Muscle of leg (tissue), 3 donors: ENCODE measurements at regions not wholly inside any gene's neighbourhood (a gene's known extent, or its start where the extent isn't known, plus 50 kb on each side); places are given as distances from the start of the nearest gene placed in this dataset.
"Not testable (repeated sequence)": the region's sequence is repeated elsewhere in the genome, so short reads cannot be mapped to it uniquely, and the experiment has no call there.

Experiments used
- DNase-seq: peaks from one replicate; pipeline ENCODE4 v3.0.0; 2013
- H3K27ac ChIP-seq: one replicate; pipeline ENCODE4 v1.5.1; 2013; ENCODE audit warnings: mild to moderate bottlenecking, low read length, control low read depth
- H3K27me3 ChIP-seq: one replicate; pipeline ENCODE4 v1.6.1; 2013; ENCODE audit warnings: low read length; ENCODE audit not compliant: control insufficient read depth, insufficient read depth
- H3K36me3 ChIP-seq: one replicate; pipeline ENCODE4 v1.6.1; 2013; ENCODE audit warnings: low read length; ENCODE audit not compliant: control insufficient read depth, insufficient read depth
- H3K4me1 ChIP-seq: one replicate; pipeline ENCODE4 v1.6.1; 2013; ENCODE audit warnings: low read length; ENCODE audit not compliant: control insufficient read depth, insufficient read depth
- H3K4me3 ChIP-seq: one replicate; pipeline ENCODE4 v1.5.1; 2013; ENCODE audit warnings: low read length, control low read depth
- H3K9me3 ChIP-seq: replicated peaks from 2 replicates; pipeline ENCODE4 v1.6.1; 2013; ENCODE audit warnings: low read depth, low read length; ENCODE audit not compliant: control insufficient read depth
- WGBS: methylation state at CpG from one replicate; pipeline ENCODE4 v1.1.5; 2013; ENCODE audit warnings: missing lambda C conversion rate; ENCODE audit not compliant: insufficient coverage; 5-methylcytosine and 5-hydroxymethylcytosine counted together

- H3K9me3 ChIP-seq: no peaks in the 10 kb centered on the region
- H3K27ac ChIP-seq: no peak overlapping the region
- DNase-seq: no peak
- WGBS: no CpG with 5 or more reads among the region's 1 CpG
- no peaks in the 10 kb centered on the region for H3K36me3 ChIP-seq
- no peak overlapping the region for H3K4me3 ChIP-seq
- no peaks in the 10 kb centered on the region for H3K27me3 ChIP-seq
- no peaks in the 10 kb centered on the region for H3K4me1 ChIP-seq
These were observed 209.3 kb upstream of the PKN2 start for GRCh38 chr1:88474555-88475304.

DNA sequence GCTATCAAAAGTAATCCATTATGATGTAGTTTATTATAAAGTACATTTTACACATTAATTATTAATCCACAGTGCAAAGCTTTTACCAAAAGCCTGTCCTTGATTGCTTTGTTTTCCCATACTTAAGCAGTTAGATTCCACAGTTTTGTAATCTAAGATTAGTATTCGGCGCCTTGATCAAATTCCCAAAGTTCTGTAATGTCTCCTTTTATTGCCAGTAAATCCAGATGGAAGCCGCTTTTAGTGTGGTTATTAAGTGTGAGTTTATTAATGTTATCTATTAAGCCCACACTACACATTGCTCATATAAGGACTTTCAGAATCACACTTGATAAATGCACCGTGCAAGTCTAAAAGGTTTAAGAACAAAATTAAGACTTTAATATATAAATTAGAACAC, 199.2 kb upstream of the PKN2 start:
- DNase-seq: no peak
- WGBS: no CpG with 5 or more reads among the region's 4 CpGs
- Histone ChIP-seq H3K4me1 (no peaks in the 10 kb centered on the region), H3K9me3 (no peaks in the 10 kb centered on the region), H3K27me3 (no peaks in the 10 kb centered on the region), H3K4me3 (no peak overlapping the region), H3K27ac (no peak overlapping the region), H3K36me3 (no peaks in the 10 kb centered on the region)

GRCh38 chr1:88488237-88488636, 195.8 kb upstream of the PKN2 start:
- no peak for DNase-seq
- H3K27me3 ChIP-seq: no peaks in the 10 kb centered on the region
- H3K4me1 ChIP-seq: no peaks in the 10 kb centered on the region
- H3K27ac ChIP-seq: no peak overlapping the region
- H3K9me3 ChIP-seq: no peaks in the 10 kb centered on the region
- no peaks in the 10 kb centered on the region for H3K36me3 ChIP-seq
- WGBS: no CpG with 5 or more reads among the region's 4 CpGs
- no peak overlapping the region for H3K4me3 ChIP-seq

GRCh38 chr1:88490676-88491075, 193.4 kb upstream of the PKN2 start:
- no CpG with 5 or more reads among the region's 2 CpGs for WGBS
- no peaks in the 10 kb centered on the region for H3K4me1 ChIP-seq
- no peaks in the 10 kb centered on the region for H3K36me3 ChIP-seq
- no peaks in the 10 kb centered on the region for H3K27me3 ChIP-seq
- DNase-seq: no peak
- no peaks in the 10 kb centered on the region for H3K9me3 ChIP-seq
- no peak overlapping the region for H3K4me3 ChIP-seq
- H3K27ac ChIP-seq: no peak overlapping the region

DNA sequence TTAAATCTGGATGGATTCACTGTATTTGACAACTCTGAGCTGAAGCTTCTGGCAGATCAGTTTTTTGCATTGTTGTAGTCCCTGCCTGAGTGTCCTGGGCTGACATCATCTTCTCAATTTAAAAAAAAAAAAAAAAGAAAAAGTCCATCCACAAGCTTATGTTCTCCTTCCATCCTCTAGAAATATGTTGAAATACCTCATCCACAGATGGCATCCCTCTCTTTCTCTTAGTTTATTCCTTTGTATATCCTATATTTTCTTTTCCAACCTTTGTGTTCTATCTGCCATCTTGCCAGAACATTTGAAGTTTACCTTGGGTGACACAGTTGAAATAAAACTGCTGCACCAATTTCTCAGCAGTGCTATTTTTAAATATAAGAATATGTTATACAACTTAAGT, 184.4 kb upstream of the PKN2 start:
- Histone ChIP-seq H3K9me3 (no peaks in the 10 kb centered on the region), H3K27ac (no peak overlapping the region), H3K27me3 (no peaks in the 10 kb centered on the region), H3K36me3 (no peaks in the 10 kb centered on the region), H3K4me1 (no peaks in the 10 kb centered on the region), H3K4me3 (no peak overlapping the region)
- no peak for DNase-seq

DNA sequence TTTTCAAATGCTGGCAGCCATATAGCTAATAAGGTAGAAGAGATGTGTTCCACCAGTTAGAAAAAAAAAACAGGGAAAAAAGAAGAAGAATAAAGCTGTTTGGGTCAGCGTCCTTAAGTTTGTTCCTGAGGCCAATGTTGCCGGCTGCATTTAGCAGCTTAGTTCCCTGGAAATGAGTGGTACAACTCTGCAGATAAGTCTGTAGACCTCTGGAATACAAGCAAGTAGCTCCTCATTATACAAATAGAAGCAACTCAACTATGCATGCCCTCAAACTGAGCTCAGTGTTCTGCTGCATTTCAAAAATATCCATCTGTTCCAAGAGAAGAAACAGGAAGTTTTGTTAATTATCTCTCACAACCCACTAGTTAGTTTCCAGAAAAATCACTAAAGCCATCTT, 181.2 kb upstream of the PKN2 start:
- no peaks in the 10 kb centered on the region for H3K9me3 ChIP-seq
- no peaks in the 10 kb centered on the region for H3K4me1 ChIP-seq
- H3K27ac ChIP-seq: no peak overlapping the region
- no peaks in the 10 kb centered on the region for H3K36me3 ChIP-seq
- H3K27me3 ChIP-seq: no peaks in the 10 kb centered on the region
- no peak overlapping the region for H3K4me3 ChIP-seq
- WGBS: 83% methylated on average over 2 of the region's 2 CpGs
- DNase-seq: no peak

DNA sequence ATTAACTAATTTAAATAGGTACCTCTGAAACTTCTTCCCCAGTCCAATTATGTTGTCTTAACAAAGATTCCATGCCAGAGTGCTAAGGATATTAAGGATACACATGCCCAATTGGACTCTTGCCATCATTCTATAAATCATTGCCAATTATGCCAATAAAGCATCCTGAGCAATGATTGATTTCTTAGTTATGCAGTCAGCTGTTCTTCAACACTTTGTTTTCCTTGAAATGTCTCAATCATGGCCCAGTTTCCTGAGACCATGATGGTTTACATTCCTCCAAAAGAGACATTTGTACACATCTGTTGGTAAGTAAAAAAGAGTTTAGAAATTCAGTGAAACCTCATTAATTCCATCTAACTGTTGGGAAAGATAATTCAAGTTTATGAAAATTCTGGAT, 180.4 kb upstream of the PKN2 start:
- Histone ChIP-seq H3K4me1 (no peaks in the 10 kb centered on the region), H3K9me3 (no peaks in the 10 kb centered on the region), H3K27ac (no peak overlapping the region), H3K4me3 (no peak overlapping the region), H3K27me3 (no peaks in the 10 kb centered on the region), H3K36me3 (no peaks in the 10 kb centered on the region)
- DNase-seq: no peak

DNA sequence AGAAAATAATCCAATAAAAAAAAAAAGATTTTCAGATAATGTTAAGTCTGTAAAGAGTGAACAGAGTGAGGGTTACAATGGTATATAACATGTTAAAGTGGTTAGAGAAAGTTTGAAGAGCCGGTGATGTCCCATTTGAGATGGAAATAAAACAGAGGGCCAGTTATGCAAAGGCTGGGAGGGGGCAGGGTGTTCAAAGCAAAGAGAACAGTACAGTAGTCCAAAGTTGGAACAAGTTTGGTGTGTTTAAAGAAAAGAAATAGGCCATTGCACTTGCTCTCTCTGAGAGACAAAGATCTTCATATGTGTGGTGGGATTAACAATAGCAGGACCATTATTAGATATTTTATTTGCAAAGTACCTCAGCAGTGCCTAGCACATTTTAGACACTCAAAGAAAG, 179.5 kb upstream of the PKN2 start:
- Histone ChIP-seq H3K27ac (no peak overlapping the region), H3K9me3 (no peaks in the 10 kb centered on the region), H3K27me3 (no peaks in the 10 kb centered on the region), H3K4me3 (no peak overlapping the region), H3K36me3 (no peaks in the 10 kb centered on the region), H3K4me1 (no peaks in the 10 kb centered on the region)
- no peak for DNase-seq
- WGBS: 64% methylated on average over 1 of the region's 1 CpG

DNA sequence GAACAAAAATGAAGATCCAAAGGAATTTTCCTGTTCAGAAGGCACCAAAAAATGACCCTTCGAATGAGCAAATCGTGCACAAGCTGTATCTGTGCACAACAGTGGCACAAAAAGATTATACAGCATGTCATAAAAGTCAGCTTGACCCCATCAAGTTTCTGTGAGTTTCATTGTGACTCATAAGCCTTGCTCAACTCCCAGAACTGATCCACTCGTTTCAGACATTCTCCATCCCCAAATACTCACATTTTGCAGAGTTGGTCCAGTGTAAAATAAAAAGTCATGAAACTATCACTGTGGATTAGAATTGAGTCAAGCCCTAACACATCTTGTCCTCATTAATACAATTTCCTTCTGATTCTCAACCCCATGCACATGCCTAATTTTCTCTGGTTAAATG, 174.7 kb upstream of the PKN2 start:
- WGBS: 50% methylated on average over 1 of the region's 3 CpGs
- Histone ChIP-seq H3K4me1 (no peaks in the 10 kb centered on the region), H3K4me3 (no peak overlapping the region), H3K27me3 (no peaks in the 10 kb centered on the region), H3K36me3 (no peaks in the 10 kb centered on the region), H3K27ac (no peak overlapping the region), H3K9me3 (no peaks in the 10 kb centered on the region)
- no peak for DNase-seq

DNA sequence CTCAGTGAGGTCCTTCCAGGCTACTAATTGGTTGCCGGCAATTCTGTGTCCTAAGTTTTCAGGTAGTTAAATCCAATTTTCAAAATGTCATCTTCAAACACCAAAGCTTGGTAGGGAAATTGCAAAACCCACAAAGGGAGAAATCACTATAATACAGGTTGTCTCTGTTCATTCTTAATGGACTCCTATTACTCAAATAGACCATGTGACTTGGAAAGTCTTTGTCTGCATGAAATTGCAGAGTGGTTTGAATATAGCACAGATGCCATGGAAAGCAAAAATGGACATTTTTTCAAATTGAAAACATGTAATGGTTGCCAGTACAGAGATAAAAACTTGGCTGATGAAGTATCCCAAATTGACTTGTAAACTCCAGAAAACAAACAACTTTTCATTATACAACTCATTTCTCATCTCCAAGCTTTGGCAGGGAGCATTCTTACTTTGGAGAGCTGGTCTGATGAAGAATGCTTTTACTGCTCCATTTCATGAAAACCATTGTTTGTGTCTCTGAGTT, 169.5 kb upstream of the PKN2 start:
- Histone ChIP-seq H3K27ac (no peak overlapping the region), H3K4me3 (no peak overlapping the region), H3K9me3 (no peaks in the 10 kb centered on the region), H3K4me1 (no peaks in the 10 kb centered on the region), H3K27me3 (no peaks in the 10 kb centered on the region), H3K36me3 (no peaks in the 10 kb centered on the region)
- no CpG with 5 or more reads among the region's 1 CpG for WGBS
- DNase-seq: no peak

DNA sequence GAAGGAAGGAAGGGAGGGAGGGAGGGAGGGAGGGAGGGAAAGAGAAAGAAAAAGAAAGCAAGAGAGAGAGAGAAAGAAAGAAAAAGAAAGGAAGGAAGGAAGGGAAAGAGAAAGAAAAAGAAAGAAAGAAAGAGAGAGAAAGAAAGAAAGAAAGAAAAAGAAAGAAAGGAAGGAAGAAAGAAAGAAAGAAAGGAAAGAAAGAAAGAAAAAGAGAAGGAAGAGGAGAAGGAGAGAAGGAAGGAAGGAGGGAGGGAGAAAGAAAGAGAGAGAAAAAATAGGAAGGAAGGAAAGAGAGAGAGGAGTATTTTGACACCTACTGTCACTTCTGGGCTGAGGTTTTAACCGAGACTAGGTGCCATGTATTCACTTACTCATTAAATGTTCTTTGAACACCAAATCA, 166.6 kb upstream of the PKN2 start:
- H3K36me3 ChIP-seq, H3K27ac ChIP-seq, H3K27me3 ChIP-seq, H3K4me3 ChIP-seq, H3K9me3 ChIP-seq, H3K4me1 ChIP-seq, DNase-seq: not testable (repeated sequence)
- no CpG with 5 or more reads among the region's 1 CpG for WGBS
